Gastrocnemius medialis (tissue), 4 donors: ENCODE measurements at regions not wholly inside any gene's neighbourhood (a gene's known extent, or its start where the extent isn't known, plus 50 kb on each side); places are given as distances from the start of the nearest gene placed in this dataset.

Experiments
- CTCF ChIP-seq, 5 experiments: fragments of 450-650 bp in 3 of 5; fragments of 200-600 bp in 2 of 5; sonication (generic) in 2 of 5; IDR thresholded peaks in 4 of 5; conservative IDR thresholded peaks in 1 of 5; 1 replicate in 4 of 5; 2 replicates in 1 of 5; pipeline ENCODE4 v1.5.1; 2016 to 2019; ENCODE audit warnings: antibody characterized with exemption in 5 of 5, mild to moderate bottlenecking in 3 of 5, moderate library complexity in 3 of 5
- POLR2A ChIP-seq, 2 donors: fragments of 450-650 bp; IDR thresholded peaks; one replicate each; pipeline ENCODE4 v1.6.1; 2017; ENCODE audit warnings: antibody characterized with exemption in 2 of 2, mild to moderate bottlenecking in 2 of 2, moderate library complexity in 2 of 2

DNA sequence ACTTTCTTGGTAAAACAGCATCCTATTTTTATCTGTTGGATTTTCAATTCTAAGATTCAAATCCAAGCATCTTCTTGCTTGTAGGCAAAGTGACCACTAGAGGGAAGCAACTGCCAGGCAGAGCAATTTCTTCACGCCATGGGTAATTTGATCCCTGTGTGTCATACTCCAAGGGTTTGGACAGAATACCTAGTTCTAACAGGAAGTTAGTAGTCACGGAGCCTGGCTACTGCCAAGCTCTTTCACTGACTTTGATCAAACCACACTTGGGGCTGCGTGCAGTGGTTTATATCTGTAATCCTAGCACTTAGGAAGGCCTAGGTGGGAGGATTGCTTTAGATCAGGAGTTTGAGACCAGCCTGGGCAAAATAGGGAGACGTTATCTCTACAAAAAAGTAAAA, 473.6 kb upstream of the TNC start:
- TF ChIP-seq CTCF (IDR thresholded peaks at IDR 0.05 in 4 of 5, conservative IDR thresholded peaks at IDR 0.05 in 1 of 5) (peak; percentile 48 to 80 (median 78)), POLR2A (IDR thresholded peaks at IDR 0.05) (no peak)
